CD4-positive, alpha-beta T cell (primary cell): ENCODE measurements at regions not wholly inside any gene's neighbourhood (a gene's known extent, or its start where the extent isn't known, plus 50 kb on each side); places are given as distances from the start of the nearest gene placed in this dataset.

Experiments
- ATAC-seq: fragments of 200-7000 bp; cut with Tn5 transposase; one replicate; pipeline ENCODE4 v1.10.0; 2022; ENCODE audit warnings: mild to moderate bottlenecking; ENCODE audit not compliant: poor library complexity
- CTCF ChIA-PET: fragments of 350-600 bp; sonication (Branson Sonifier 250); formaldehyde crosslinking; loops from one replicate; lab custom pipeline; 2021; ENCODE audit warnings: antibody characterized with exemption, inconsistent platforms; lab: Charles Lee
- POLR2A ChIA-PET: fragments of 350-600 bp; sonication (Branson Sonifier 250); formaldehyde crosslinking; loops from one replicate; lab custom pipeline; 2021; ENCODE audit warnings: antibody characterized with exemption, inconsistent platforms; lab: Charles Lee
- DNase-seq, 14 experiments: peaks; one replicate each; pipeline ENCODE4 v3.0.0-alpha.2; 2013 to 2020; ENCODE audit warnings: mixed read lengths in 2 of 14
- H3K27ac ChIP-seq, 2 donors: one replicate each; pipeline versions ENCODE4 v1.5.1 to v1.7.0; 2013; ENCODE audit warnings: low read length in 2 of 2, low read depth in 1 of 2, mild to moderate bottlenecking in 1 of 2
- H3K27me3 ChIP-seq, 2 experiments: 1 replicate in 1 of 2; 2 replicates in 1 of 2; pipeline versions ENCODE4 v1.6.1 to v1.7.0; 2013; ENCODE audit warnings: low read length in 2 of 2, control low read depth in 1 of 2, mild to moderate bottlenecking in 1 of 2, moderate library complexity in 1 of 2; ENCODE audit not compliant: insufficient read depth in 2 of 2, control insufficient read depth in 1 of 2
- H3K36me3 ChIP-seq: one replicate; pipeline ENCODE4 v1.6.1; 2013; ENCODE audit warnings: low read length, control low read depth; ENCODE audit not compliant: insufficient read depth
- H3K4me1 ChIP-seq: one replicate; pipeline ENCODE4 v1.6.1; 2013; ENCODE audit warnings: low read length, control low read depth; ENCODE audit not compliant: insufficient read depth
- H3K4me3 ChIP-seq: one replicate; pipeline ENCODE4 v1.5.1; 2013; ENCODE audit warnings: mild to moderate bottlenecking, low read length, moderate library complexity
- H3K9me3 ChIP-seq, 2 experiments: 1 replicate in 1 of 2; 2 replicates in 1 of 2; pipeline versions ENCODE4 v1.6.1 to v1.7.0; 2013; ENCODE audit warnings: low read length in 2 of 2, mild to moderate bottlenecking in 2 of 2, control low read depth in 1 of 2, moderate library complexity in 1 of 2; ENCODE audit not compliant: control insufficient read depth in 1 of 2, insufficient read depth in 1 of 2
- H3K27ac Mint-ChIP-seq: one replicate; pipeline ENCODE4 v1.8.0; 2020; ENCODE audit warnings: mixed read lengths
- H3K27me3 Mint-ChIP-seq: one replicate; pipeline ENCODE4 v1.8.0; 2021; ENCODE audit warnings: mixed read lengths
- H3K36me3 Mint-ChIP-seq: one replicate; pipeline ENCODE4 v1.8.0; 2021; ENCODE audit warnings: low read depth, mixed read lengths
- H3K4me1 Mint-ChIP-seq: one replicate; pipeline ENCODE4 v1.8.0; 2021; ENCODE audit warnings: low read depth, mixed read lengths
- H3K4me3 Mint-ChIP-seq: one replicate; pipeline ENCODE4 v1.8.0; 2020; ENCODE audit warnings: mild to moderate bottlenecking, mixed read lengths
- H3K9me3 Mint-ChIP-seq: one replicate; pipeline ENCODE4 v1.8.0; 2020; ENCODE audit warnings: mixed read lengths
- intact Hi-C, 2 experiments: fragments of 100-400 bp; cut with DNase I in 1 of 2; cut with micrococcal nuclease in 1 of 2; formaldehyde crosslinking; loops; one replicate each; pipeline versions ENCODE4 v1.15.1 to v1.9.0; 2023 to 2025; cut with DNase I, micrococcal nuclease
- TF ChIP-seq, protein P1 (sequence below): fragments of 200-600 bp; IDR thresholded peaks from one replicate; pipeline ENCODE4 v1.8.0; 2022; ENCODE audit warnings: antibody characterized with exemption, mild to moderate bottlenecking

DNA sequence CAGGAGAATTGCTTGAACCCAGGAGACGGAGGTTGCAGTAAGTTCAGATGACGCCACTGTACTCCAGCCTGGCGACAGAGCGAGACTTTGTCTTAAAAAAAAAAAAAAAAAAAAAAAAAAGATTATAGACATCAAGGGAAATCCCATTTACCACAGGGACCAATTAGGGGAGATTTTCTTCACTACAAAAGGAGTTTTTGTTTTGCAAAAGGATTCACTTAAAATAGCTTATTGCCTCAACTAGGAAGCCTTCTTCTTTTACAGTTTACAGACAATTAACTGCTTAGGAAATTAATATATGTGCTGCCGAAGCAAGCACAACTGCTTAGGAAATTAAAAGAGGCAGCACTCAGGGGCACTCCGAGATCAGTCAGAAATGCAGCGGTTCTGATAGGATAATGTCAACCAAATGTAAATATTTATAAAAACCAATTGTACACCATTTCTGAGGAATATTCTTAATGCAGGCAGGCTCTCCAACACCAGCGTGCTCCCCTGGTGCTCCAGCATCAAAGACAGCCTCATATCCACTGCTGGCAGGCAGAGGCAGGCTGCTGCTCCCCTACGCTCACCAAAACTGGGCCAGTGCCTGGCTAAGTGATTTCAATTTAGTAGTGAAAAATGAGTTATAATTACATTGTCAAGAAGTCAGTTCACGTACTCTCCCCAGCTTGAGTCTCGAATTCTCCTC, 107.9 kb upstream of the RAB4A start:
- no peaks in the 10 kb centered on the region for H3K27me3 ChIP-seq
- H3K36me3 ChIP-seq, result no peaks in the 10 kb centered on the region
- Mint-ChIP-seq H3K27me3 (no peaks in the 10 kb centered on the region), H3K27ac (no peak overlapping the region), H3K4me3 (no peak overlapping the region), H3K4me1 (no peaks in the 10 kb centered on the region), H3K9me3 (no peaks in the 10 kb centered on the region), H3K36me3 (no peaks in the 10 kb centered on the region)
- ATAC-seq, result no peak
- ChIA-PET CTCF (no interaction called here), POLR2A (no interaction called here)
- no peak overlapping the region for H3K4me3 ChIP-seq
- DNase-seq, result no peak
- H3K9me3 ChIP-seq, result no peaks in the 10 kb centered on the region
- H3K27ac ChIP-seq, result no peak overlapping the region
- H3K4me1 ChIP-seq, result peaks cover 2% of the 10 kb centered on the region
- intact Hi-C loops, result no loop called here
- TF ChIP-seq, protein P1, sequence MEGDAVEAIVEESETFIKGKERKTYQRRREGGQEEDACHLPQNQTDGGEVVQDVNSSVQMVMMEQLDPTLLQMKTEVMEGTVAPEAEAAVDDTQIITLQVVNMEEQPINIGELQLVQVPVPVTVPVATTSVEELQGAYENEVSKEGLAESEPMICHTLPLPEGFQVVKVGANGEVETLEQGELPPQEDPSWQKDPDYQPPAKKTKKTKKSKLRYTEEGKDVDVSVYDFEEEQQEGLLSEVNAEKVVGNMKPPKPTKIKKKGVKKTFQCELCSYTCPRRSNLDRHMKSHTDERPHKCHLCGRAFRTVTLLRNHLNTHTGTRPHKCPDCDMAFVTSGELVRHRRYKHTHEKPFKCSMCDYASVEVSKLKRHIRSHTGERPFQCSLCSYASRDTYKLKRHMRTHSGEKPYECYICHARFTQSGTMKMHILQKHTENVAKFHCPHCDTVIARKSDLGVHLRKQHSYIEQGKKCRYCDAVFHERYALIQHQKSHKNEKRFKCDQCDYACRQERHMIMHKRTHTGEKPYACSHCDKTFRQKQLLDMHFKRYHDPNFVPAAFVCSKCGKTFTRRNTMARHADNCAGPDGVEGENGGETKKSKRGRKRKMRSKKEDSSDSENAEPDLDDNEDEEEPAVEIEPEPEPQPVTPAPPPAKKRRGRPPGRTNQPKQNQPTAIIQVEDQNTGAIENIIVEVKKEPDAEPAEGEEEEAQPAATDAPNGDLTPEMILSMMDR, result no peak

DNA sequence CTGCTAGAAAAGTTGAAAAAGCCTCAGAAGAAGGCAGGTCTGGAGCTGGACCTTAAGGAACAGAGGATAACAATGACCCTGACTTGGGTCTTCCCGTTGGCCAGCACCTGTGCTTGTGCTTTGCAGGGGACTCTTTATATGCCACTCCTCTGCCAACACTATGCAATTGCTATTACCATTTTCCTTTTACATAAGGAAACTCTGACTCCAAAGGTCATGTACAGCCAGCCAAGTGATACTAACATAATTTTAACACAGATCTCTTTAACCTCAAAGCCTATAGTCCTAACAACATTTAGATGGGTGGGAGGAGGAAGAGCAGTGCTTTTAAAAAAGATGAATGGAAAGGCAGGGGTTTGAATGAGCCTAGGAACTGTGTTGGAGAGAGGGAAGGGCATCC, 106.6 kb upstream of the RAB4A start:
- ATAC-seq, result no peak
- Mint-ChIP-seq H3K27ac (no peak overlapping the region), H3K4me3 (no peak overlapping the region), H3K36me3 (no peaks in the 10 kb centered on the region), H3K9me3 (no peaks in the 10 kb centered on the region), H3K4me1 (no peaks in the 10 kb centered on the region), H3K27me3 (no peaks in the 10 kb centered on the region)
- TF ChIP-seq, protein P1, result no peak
- no peak for DNase-seq
- Histone ChIP-seq H3K9me3 (no peaks in the 10 kb centered on the region), H3K4me1 (peaks cover 2% of the 10 kb centered on the region), H3K4me3 (no peak overlapping the region), H3K27me3 (no peaks in the 10 kb centered on the region), H3K27ac (no peak overlapping the region), H3K36me3 (no peaks in the 10 kb centered on the region)
- ChIA-PET CTCF (no interaction called here), POLR2A (no interaction called here)
- intact Hi-C loops, result no loop called here

DNA sequence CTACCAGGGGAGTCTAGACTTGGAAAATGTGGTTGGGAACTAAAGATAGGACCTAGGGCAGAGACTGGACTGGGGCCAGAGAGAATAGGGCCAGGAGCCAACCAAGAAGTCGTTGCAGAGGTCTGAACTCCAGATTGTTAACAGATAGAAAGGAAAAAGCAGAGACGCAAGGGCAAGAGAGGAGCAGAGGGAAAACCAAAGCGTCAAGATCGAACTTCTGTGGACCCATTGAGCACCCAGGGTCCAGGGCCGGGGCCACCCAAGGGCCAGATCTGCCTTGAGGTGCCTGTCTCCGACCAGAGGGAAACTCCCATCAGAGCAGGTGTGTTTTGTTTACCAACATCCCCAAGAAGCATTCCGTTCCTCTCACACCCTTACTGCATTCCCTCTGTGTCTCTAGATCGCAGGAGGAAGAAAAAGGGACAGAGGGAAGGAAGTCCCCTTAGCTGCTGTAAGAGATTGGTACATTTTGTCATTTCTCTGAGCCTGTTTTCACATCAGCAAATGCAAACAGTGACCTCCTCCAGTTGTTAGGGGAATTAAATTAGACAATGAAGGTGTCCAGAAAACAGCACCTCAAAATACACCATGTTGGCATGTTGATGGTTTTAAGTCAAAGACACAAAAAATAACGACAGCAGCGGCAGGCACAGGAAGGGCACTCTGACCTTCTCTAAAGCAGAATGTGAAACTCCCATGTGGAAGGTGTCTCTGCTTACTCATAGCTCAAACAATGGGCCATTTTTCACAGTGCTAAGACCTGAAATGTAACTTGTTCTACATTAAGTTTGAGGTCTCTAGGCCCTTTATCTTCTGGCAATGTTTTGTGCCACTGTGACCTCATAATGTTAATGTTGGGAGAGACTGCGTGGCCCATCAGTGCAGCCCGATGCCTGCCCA, 105.8 kb upstream of the RAB4A start:
- intact Hi-C loops, result no loop called here
- no peak overlapping the region for H3K4me3 Mint-ChIP-seq
- H3K36me3 ChIP-seq, result no peaks in the 10 kb centered on the region
- no peaks in the 10 kb centered on the region for H3K36me3 Mint-ChIP-seq
- no peak overlapping the region for H3K27ac ChIP-seq
- POLR2A ChIA-PET, result interaction anchor here (0.7 kb wide), 1 partner anchor 172 kb away, joined by 3 read pairs; no protein-coding TSS in a partner anchor
- H3K9me3 ChIP-seq, result no peaks in the 10 kb centered on the region
- DNase-seq (no peak), ATAC-seq (no peak)
- no peaks in the 10 kb centered on the region for H3K27me3 Mint-ChIP-seq
- CTCF ChIA-PET, result no interaction called here
- TF ChIP-seq, protein P1, result no peak
- no peaks in the 10 kb centered on the region for H3K9me3 Mint-ChIP-seq
- no peak overlapping the region for H3K4me3 ChIP-seq
- no peaks in the 10 kb centered on the region for H3K27me3 ChIP-seq
- no peak overlapping the region for H3K27ac Mint-ChIP-seq
- H3K4me1 Mint-ChIP-seq, result no peaks in the 10 kb centered on the region
- no peaks in the 10 kb centered on the region for H3K4me1 ChIP-seq
